Tibial artery (tissue), 4 donors: ENCODE measurements at regions not wholly inside any gene's neighbourhood (a gene's known extent, or its start where the extent isn't known, plus 50 kb on each side); places are given as distances from the start of the nearest gene placed in this dataset.

Experiments used
- DNase-seq, 2 donors: peaks; one replicate each; pipeline ENCODE4 v3.0.0-alpha.2; 2019
- H3K27ac ChIP-seq, 2 donors: fragments of 200-600 bp; sonication (generic) in 1 of 2; 1 replicate in 1 of 2; 2 replicates in 1 of 2; pipeline ENCODE4 v1.5.1; 2018 to 2019; ENCODE audit warnings: mild to moderate bottlenecking in 1 of 2
- H3K27me3 ChIP-seq, 2 donors: fragments of 200-600 bp; sonication (generic) in 1 of 2; one replicate each; pipeline versions ENCODE4 v1.5.1 to v1.6.0; 2016 to 2019
- H3K36me3 ChIP-seq, 3 donors: fragments of 200-600 bp; sonication (generic) in 2 of 3; one replicate each; pipeline ENCODE4 v1.5.1; 2016 to 2019; ENCODE audit warnings: mild to moderate bottlenecking in 2 of 3
- H3K4me1 ChIP-seq, 4 donors: fragments of 200-600 bp; sonication (generic) in 2 of 4; 1 replicate in 3 of 4; 2 replicates in 1 of 4; pipeline ENCODE4 v1.5.1; 2016 to 2019
- H3K4me3 ChIP-seq, 2 donors: fragments of 200-600 bp; sonication (generic) in 1 of 2; 1 replicate in 1 of 2; 2 replicates in 1 of 2; pipeline ENCODE4 v1.5.1; 2018 to 2019; ENCODE audit warnings: mild to moderate bottlenecking in 2 of 2
- H3K9me3 ChIP-seq, 3 donors: fragments of 200-600 bp; sonication (generic) in 1 of 3; one replicate each; pipeline ENCODE4 v1.5.1; 2016 to 2019
- intact Hi-C: fragments of 100-400 bp; cut with DNase I; formaldehyde crosslinking; loops from one replicate; pipeline ENCODE4 v1.15.0; 2023; ENCODE audit warnings: low total_unique reads
- TF ChIP-seq, protein P1 (sequence below), 2 experiments: fragments of 200-600 bp in 1 of 2; fragments of 450-650 bp in 1 of 2; IDR thresholded peaks; one replicate each; pipeline ENCODE4 v1.5.1; 2017 to 2019; ENCODE audit warnings: antibody characterized with exemption in 2 of 2, mild to moderate bottlenecking in 1 of 2, moderate library complexity in 1 of 2

- no peaks in the 10 kb centered on the region for H3K4me1 ChIP-seq
- no peak overlapping the region for H3K4me3 ChIP-seq
- no peaks in the 10 kb centered on the region for H3K9me3 ChIP-seq
- peaks cover 0 to 8% of the 10 kb centered on the region in 2 donors for H3K27me3 ChIP-seq
- intact Hi-C loops = no loop called here
- DNase-seq = no peak
- no peak overlapping the region for H3K27ac ChIP-seq
- TF ChIP-seq, protein P1, sequence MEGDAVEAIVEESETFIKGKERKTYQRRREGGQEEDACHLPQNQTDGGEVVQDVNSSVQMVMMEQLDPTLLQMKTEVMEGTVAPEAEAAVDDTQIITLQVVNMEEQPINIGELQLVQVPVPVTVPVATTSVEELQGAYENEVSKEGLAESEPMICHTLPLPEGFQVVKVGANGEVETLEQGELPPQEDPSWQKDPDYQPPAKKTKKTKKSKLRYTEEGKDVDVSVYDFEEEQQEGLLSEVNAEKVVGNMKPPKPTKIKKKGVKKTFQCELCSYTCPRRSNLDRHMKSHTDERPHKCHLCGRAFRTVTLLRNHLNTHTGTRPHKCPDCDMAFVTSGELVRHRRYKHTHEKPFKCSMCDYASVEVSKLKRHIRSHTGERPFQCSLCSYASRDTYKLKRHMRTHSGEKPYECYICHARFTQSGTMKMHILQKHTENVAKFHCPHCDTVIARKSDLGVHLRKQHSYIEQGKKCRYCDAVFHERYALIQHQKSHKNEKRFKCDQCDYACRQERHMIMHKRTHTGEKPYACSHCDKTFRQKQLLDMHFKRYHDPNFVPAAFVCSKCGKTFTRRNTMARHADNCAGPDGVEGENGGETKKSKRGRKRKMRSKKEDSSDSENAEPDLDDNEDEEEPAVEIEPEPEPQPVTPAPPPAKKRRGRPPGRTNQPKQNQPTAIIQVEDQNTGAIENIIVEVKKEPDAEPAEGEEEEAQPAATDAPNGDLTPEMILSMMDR (IDR thresholded peaks at IDR 0.05) = no peak
- H3K36me3 ChIP-seq = no peaks in the 10 kb centered on the region
Observed at GRCh38 chr11:45348729-45349128, 62.6 kb upstream of the SYT13 start.

GRCh38 chr11:45347348-45348082 is 61.4 kb upstream of the SYT13 start:
- Histone ChIP-seq H3K4me1 (no peaks in the 10 kb centered on the region), H3K27me3 (peaks cover 0 to 11% of the 10 kb centered on the region in 2 donors), H3K4me3 (no peak overlapping the region), H3K27ac (no peak overlapping the region), H3K9me3 (no peaks in the 10 kb centered on the region), H3K36me3 (no peaks in the 10 kb centered on the region)
- DNase-seq = no peak
- intact Hi-C loops = no loop called here
- TF ChIP-seq, protein P1 (IDR thresholded peaks at IDR 0.05) = no peak

GRCh38 chr11:45345491-45345890 is 59.4 kb upstream of the SYT13 start:
- Histone ChIP-seq H3K27ac (no peak overlapping the region), H3K36me3 (no peaks in the 10 kb centered on the region), H3K27me3 (peaks cover 0 to 11% of the 10 kb centered on the region in 2 donors), H3K4me3 (no peak overlapping the region), H3K9me3 (no peaks in the 10 kb centered on the region), H3K4me1 (peaks cover 0 to 2% (median 0%) of the 10 kb centered on the region in 4 donors)
- TF ChIP-seq, protein P1 (IDR thresholded peaks at IDR 0.05) = no peak
- intact Hi-C loops = no loop called here
- no peak for DNase-seq

DNA sequence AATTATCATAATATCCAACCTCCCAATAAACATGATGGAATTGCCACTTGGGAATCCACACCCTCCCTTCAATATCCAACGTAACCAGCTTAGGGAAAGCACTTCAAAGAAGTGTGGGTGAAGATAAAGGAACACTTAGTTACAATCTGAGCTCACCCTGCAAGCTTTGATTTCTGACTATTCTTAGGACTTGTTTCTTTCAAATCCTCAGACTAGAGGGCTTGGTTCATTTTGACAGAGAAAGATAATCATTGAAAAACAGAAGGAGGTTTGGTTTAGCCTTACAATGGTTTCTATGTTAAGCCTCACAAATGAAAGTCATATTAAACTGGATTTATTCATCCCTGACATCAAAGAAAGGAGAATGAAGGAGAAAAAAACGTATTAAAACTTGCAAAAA is 57.9 kb upstream of the SYT13 start:
- DNase-seq = no peak
- Histone ChIP-seq H3K4me3 (no peak overlapping the region), H3K27ac (no peak overlapping the region), H3K9me3 (no peaks in the 10 kb centered on the region), H3K4me1 (peaks cover 0 to 9% (median 2%) of the 10 kb centered on the region in 4 donors), H3K27me3 (peaks cover 0 to 11% of the 10 kb centered on the region in 2 donors), H3K36me3 (no peaks in the 10 kb centered on the region)
- TF ChIP-seq, protein P1 (IDR thresholded peaks at IDR 0.05) = no peak
- intact Hi-C loops = no loop called here

GRCh38 chr11:45343444-45343843 is 57.3 kb upstream of the SYT13 start:
- Histone ChIP-seq H3K27me3 (peaks cover 0 to 11% of the 10 kb centered on the region in 2 donors), H3K4me3 (no peak overlapping the region), H3K27ac (no peak overlapping the region), H3K9me3 (no peaks in the 10 kb centered on the region), H3K36me3 (no peaks in the 10 kb centered on the region), H3K4me1 (peaks cover 0 to 9% (median 2%) of the 10 kb centered on the region in 4 donors)
- intact Hi-C loops = no loop called here
- no peak for DNase-seq
- TF ChIP-seq, protein P1 (IDR thresholded peaks at IDR 0.05) = no peak
